ENCODE measurements at regions not wholly inside any gene's neighbourhood (a gene's known extent, or its start where the extent isn't known, plus 50 kb on each side); places are given as distances from the start of the nearest gene placed in this dataset.
"Not testable (repeated sequence)": the region's sequence is repeated elsewhere in the genome, so short reads cannot be mapped to it uniquely, and the experiment has no call there.

DNA sequence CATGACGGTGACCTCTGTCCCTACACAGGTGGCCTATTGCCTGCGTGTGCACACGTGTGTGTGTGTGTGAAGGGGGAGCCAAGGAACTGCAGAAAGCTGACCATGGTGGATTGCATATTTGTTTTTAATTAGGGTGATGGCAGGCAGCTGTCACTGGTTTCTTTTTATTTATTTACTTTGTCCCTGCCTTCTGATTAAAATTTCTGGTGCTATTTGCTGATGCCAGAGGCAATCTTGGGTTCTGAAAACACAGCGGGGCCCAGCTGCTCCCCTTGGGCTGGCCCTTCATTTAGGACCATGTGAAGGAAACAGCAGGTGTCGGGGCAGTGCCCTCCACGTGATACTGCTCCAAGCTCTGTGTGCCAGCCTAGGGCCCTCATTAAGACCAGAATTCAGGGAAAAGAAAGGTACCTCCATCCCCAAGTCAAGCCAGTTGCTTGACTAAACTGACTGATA is 71.3 kb upstream of the PODXL start:
- no peak for DNase-seq

DNA sequence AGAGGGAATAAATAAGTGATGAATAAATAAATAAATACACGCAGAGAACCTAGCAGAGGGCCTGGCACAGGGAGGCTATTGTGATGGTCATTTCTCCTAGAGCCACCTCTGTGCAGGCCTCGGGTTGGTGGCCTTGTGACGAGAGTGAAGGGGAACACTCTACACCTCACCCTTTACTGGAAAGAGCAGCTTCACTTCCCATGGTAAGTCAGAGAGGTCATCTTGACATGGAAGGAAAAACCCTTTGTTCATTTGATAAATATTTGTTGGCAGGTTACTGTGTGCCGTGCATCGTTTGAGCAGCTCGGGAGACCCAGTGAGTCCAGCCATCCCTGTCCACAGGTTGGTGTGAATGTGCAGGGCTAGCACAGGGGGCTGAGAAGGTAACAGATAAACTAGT is 70.2 kb upstream of the PODXL start:
- no peak for DNase-seq

DNA sequence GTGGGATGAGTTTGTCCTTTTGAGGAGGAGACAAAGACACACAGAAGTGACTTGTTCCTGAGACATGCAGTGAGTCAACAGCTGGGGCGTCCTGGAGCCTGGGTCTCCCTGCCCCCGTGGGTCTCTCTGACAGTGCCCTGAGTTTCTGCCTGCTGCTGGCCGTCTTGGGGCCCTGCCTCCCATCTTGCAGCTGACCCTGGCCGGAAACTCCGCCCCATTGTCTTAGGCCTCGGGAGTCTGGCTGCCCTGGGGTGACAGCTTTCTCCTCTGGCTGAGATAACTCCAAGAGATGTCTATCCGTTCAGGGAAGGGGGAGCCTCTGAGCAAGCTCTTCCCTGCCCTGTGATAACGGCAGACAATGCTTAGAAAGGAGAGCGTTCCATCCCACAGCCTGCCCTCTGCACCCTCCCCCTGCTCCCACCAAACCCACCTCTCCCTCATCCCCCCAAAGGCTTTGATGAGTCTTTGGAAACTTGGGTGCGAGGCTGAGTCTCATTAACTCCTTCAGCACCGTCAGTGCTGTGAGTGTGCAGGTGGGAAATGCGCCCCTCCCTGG is 69.5 kb upstream of the PODXL start:
- DNase-seq = no peak

DNA sequence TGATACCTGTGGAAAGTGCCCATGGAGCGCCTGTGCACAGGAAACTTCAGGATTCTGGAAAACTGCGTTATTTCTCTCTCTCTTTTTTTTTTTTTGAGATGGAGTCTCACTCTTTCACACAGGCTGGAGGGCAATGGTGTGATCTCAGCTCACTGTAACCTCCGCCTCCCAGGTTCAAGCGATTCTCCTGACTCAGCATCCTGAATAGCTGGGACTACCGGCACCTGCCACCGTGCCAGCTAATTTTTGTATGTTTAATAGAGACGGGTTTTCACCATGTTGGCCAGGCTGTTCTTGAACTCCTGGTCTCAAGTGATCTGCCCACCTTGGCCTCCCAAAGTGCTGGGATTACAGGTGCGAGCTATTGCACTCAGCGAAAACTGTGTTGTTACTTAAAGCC is 68.9 kb upstream of the PODXL start:
- DNase-seq = not testable (repeated sequence)

DNA sequence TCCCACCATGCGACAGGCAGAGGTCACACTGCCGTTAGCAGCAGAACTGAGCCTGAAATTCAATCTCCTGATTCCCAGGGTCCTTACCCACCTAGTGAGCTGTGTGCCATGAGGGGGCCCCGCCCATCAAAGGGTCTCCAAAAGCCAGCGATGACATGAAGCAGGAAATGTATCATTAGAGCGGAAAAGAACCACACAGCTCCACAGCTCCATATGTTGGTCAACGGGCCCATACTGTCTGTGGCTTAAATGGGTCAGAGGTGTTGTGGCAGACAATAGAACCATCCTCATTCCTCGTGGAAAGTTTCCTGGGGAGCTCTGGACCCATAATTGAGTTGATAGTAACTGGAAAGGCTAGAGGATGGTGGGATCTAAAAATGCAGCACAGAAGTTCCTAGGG is 68.1 kb upstream of the PODXL start:
- no peak for DNase-seq

DNA sequence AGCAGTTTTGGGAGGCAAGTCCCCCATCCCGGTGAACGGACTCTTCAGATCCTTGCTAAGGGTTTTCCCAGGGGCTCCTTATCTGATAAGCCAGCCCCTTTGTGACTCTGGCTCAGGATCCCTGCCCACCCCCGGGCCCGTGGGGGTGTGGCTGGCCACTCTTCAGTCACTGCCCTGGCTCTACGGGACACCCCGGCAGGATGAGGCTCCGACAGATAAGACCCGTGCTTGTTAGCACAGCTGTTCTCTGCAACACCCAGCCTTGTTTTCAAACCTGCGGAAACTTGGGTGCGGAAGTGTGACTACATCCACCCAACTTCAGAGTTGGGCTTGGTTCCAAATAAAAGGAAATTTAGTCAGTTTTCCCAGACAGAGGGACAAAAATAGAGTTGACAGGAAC is 66.7 kb upstream of the PODXL start:
- DNase-seq = no peak

DNA sequence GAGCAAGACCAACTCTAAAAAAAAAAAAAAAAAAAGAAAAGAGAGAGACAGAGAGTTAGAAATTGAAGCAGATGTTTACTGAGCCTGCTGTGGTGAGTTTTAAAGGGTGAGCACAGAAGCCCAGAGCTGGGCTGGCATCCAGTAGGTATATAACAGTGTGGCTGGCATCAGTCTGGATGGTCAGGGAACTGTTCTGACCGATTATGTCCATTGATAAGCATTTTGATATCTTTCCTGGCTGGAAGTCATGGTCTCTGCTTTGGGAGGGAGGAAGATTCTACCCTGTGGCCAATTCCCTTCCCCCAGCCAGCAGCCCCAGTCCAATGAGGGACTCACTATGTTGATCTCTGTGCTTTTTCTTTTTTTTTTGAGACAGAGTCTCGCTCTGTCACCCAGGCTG is 65.2 kb upstream of the PODXL start:
- no peak for DNase-seq

DNA sequence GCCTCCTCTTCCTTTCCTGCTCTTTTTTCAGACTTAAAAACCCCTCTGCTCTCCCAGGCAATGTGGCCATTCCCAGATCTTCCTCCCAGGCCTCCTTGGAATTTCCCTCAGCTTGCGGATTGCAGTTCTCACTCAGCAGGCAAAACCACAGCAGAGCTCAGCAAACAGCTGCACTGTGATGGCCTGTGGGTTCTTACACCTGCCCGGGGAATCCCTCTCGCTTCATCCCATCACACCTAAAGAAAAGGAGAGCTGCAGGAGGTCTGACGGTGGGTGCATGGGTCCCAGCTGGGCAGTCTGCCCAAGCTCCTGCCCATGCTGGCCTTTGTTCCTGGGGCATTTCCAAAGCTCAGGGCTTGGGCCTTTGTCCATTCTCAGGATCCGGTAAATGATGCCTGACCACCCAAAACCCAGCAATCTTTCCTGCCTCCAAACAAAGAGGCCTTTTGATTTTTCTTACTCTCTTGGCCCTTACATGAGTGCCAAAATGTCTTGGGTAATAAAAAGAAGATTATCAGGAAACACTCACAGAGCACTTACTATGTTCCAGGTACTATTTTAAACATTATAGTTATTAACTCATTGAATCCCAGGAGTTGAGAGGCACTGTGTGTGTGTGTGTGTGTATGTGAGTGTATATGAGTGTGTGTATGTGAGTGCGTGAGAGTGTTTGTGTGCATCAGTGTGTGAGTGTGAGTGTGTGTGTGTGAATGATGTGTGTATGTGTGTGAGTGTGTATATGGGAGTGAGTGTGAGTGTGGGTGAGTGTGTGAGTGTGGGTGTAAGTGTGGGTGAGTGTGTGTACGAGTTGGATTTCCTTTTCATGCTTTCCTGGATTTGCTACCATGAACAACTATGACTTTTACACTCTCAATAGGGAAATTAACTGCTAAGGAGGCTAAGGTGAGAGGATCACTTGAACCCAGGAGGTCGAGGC is 64.5 kb upstream of the PODXL start:
- no peak for DNase-seq

DNA sequence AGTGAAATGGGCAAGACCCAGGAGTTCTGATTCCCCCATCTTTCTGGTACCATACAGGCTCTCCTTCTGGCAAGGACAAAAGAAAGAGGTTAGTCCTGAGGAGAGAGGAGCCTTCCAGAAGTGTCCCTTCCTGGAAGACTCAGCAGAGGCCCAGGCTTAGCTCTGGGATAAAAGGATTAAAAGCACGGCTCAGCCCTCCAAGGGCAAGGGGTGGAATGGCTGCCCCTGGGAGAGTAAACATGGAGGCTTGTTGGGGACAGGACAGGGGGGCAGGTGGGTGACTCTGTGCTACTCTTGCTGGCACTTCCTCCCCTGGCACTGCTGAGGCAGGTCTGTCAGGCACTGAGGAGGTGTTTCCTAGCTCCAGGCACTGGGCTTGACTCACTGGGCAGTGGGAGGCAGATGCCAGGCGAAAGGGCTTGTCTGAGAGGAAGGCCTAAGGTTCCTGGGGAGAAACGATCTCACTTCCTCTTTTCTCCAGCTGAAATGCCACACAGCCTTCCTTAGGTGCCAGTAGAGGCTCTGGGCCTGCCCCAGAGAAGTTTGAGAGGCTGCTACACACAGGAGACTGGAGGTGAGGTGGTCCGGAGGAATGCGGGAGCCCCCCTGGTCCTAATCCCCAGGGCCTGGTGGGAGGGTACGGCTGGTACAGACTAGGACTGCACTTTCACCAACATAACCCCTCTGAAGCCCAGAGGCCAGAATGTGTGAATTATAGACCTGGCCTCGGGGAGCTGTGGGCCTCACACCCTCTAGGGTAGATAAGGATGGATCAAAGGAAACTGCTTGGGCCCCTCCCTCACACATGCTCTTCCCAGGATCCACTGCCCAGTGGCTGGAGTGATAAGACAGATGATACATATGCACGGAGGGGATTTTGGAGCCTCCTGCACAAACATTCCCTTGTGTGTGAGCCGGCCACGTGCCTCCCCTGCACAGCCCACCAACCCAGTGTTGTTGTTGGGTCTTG is 63.2 kb upstream of the PODXL start:
- peak; percentile 54 for DNase-seq

DNA sequence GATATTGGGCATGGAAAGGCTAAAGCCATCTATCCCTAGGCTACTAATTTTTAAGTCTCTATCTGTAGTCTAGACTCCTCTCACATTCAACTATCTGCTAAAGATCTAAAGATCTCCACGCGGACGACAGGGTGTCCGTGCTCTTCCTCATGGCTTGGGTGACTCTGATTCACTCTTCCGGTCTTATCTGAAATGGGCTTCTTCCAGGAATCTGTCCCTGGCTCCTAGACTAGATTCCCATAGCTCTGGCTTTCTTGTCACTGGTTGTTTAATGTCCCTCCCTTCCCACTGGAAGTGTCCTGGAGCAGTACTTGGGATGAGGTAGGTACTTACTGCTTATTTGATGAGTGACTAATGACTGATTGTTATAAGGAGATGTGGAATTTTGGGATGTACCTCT is 62.0 kb upstream of the PODXL start:
- no peak for DNase-seq

DNA sequence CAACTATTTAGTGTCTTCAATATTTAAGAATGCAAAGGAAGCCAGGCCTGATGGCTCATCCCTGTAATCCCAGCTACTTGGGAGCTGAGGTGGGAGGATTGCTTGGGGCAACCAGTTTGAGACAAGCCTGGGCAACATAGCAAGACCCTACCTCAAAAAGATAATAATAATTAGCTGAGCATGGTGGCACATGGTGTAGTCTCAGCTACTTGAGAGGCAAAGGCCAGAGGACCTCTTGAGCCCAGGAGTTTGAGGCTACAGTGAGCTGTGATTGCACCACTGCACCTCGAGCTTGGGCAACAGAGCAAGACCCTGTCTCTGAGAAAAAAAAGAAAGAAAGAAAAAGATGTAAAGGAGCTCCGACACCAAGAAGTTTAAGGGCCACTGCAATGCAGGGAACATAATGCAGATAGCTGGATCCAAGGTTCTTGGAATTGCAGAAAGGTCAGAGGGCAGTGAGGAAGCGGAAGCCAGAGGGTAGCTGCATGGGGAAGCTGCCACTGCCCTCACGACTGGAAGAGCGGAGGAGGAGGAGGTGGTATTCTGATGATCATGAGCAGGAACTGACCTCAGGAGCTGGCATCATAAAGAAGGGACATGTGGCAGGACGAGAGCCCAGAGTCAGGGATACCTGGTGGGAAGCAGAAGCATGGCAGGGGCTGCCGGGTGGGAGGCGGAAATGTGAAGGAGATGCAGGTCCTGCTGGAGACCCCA is 60.2 kb upstream of the PODXL start:
- DNase-seq = no peak

DNA sequence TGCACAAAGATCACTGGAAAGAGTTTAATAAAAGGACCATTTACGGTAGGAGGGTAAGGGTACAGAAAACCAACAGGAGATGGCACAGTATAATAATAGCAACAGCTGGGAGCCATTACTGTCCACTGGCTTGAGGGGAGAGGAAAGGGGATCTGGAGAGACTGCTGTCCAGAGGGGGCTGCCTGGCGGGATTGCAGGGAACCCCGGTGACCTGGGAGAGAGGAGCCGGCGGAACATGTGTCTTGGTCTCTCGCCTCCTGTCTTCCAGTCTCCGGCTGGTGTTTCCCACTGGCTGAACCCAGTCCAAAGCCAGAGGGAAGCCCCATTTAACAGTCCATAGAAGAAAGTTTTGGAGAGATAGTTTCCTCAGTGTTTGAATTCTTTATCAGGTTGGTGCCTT is 57.5 kb upstream of the PODXL start:
- no peak for DNase-seq

DNA sequence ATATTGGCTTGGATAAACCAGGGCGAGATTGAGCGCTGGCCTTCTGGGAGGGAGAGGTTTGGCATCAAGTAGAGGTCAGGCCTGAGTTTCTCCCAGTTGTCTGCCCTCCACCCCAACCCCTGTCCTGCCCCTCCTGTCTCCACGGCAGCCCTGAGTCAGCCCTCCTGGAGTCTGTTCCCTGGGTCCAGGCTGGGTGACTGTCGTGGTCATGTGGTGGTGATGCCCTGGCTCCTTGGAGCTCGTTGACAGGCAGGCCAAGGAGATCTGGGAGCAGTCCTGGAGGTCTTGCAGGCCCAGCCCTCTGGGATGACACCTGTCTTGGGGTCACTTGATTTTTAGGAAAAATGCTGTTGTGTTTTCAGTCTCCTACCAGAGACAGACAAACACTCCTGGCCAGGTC is 53.6 kb upstream of the PODXL start:
- DNase-seq = no peak

DNA sequence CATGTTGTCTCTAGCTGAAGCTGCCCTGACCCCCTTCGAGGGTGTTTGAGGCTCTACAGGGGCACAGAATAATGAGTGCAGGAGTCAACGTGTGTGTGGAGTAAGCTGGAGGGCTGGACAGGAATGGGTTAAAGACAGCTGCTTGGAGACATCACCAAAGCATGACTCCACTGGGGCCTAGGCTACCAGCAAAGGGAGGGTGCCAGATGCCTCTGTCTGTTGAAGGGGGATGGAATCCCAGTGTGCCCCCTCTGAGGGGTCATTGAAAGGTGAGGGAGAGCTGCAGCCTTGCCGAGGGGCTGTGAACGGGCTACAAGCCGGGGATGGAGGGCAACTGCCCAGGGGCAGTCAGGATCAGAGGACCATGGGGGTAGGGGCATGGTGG is 51.7 kb upstream of the PODXL start:
- DNase-seq = no peak

DNA sequence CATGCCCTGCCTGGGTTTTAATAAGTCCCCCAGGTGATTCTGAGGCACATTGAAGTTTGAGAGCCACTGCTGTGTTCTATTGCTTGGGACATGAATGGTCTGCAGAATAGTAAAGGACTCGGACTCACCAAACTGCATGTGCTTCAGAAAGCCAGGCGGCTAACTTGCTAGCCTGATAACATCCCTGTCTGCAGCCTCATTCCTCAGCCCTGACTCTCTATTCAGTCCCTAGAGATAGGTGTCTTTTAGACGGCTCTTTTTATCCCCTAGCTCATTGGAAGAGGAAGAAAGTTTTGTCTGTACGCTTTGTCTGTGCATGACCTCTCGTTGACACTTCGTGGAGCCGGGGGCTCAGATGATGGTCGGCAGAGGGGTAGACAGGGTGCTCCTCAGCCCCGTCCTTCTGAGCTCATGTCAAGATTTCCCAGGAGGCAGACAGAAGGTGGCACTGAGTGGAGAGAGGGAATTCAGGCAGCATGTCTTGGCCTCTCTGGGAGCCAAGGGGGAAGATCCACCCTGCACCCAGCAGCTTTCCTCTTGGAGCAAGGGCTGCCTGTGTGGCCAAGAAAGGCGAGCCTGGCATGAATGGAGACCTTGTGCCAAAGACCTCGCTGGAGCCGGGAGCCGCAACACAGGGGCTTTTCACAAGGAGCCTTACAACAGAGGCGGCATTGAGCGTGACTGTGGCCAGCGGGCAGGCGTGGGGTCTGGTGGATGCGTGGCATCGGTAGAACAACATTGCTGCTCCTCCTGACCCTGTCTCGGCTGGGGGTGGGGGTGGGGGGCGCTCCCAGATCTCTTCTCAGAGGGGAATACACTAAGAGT is 51.1 kb upstream of the PODXL start:
- DNase-seq = no peak

DNA sequence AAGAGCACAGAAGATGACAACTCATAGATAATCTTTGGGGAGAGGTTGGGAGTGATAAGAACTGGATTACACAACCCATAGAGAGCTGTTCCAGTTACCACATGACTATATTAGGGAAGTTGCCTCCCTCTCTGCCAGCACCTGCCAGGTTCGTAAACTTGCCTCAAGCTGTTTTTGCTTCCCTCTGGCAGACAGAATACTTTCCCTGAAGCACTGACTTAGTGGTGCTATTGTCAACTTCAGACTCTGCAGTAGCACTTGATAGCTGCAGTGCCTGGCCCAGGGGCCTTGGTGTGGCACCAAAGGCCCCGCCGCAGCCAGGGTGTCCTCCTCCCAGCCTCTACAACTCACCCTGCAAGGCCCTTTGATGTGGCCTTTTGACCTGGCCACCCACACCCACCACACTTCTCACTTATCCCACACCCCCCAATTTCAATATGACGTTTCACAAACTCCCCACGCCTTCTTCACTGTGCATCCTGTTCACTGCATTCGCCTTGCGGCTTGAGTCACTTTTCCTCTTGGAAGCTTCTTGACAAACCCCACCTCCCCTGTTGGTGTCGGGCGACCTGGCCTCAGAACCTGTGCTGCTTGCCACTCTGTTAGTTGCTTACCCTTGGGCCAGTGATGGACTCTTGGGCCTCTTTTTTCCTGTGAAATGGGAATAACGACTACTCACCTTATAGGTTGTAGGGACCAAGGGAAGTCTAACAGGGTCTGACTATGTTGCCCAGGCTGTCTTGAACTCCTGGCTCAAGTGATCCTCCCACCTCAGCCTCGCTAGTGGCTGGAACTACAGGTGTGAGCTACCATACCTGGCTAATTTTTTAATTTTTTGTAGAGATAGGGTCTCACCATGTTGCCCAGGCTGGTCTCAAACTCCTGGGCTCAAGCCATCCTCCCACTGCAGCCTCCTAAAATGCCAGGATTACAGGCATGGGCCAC is 50.2 kb upstream of the PODXL start:
- no peak for DNase-seq

Data from GDM1 (cell line).